Sciatic nerve (tissue), 2 donors: ENCODE measurements at regions not wholly inside any gene's neighbourhood (a gene's known extent, or its start where the extent isn't known, plus 50 kb on each side); places are given as distances from the start of the nearest gene placed in this dataset.
A peak's percentile ranks its signal among the peaks of the same experiment; 100 is the strongest.

Experiments
- ATAC-seq: fragments of 200-7000 bp; cut with Tn5 transposase; one replicate; pipeline ENCODE4 v1.9.1; 2020; ENCODE audit warnings: mild to moderate bottlenecking, moderate library complexity
- DNase-seq: peaks from one replicate; pipeline ENCODE4 v3.0.0-alpha.2; 2020; ENCODE audit warnings: low spot score
- intact Hi-C: fragments of 100-400 bp; cut with DNase I; formaldehyde crosslinking; loops from one replicate; pipeline ENCODE4 v1.14.2; 2022
- donor health status: DM: no; HTN: no; CAD: no.
- donor health status: DM: no; HTN: no; CAD: no.

- intact Hi-C loops = no loop called here
- ATAC-seq (no peak), DNase-seq (no peak)
These were observed 160.3 kb downstream of the PTEN start for GRCh38 chr10:88023676-88024075.

- DNase-seq (no peak), ATAC-seq (no peak)
- intact Hi-C loops = no loop called here
These were observed 162.6 kb downstream of the PTEN start for GRCh38 chr10:88026031-88026430.

DNA sequence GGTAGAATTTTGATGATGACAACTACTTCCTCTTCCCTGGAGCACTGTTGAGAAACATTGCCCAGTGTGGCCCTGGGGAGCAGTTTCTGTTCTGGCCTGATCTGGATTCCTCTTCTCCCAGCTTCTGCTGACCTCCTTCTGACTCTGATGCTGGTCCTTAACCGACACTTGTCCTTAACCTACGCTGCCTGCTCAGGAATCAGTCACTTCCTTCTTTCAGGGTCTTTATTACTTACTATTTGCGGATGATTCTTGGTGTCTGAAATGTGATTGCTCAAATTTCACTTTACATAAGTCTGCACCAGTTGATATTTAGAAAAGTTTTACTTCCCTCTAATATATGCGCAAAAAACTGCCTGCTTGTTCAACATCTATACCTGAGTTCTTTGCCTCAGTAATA, 164.1 kb downstream of the PTEN start:
- DNase-seq (no peak), ATAC-seq (peak; percentile 90)

GRCh38 chr10:88028072-88028471, 164.6 kb downstream of the PTEN start:
- DNase-seq (no peak), ATAC-seq (no peak)
- intact Hi-C loops = no loop called here

More for the DNA sequence above, 164.1 kb downstream of the PTEN start:
- intact Hi-C loops = no loop called here

DNA sequence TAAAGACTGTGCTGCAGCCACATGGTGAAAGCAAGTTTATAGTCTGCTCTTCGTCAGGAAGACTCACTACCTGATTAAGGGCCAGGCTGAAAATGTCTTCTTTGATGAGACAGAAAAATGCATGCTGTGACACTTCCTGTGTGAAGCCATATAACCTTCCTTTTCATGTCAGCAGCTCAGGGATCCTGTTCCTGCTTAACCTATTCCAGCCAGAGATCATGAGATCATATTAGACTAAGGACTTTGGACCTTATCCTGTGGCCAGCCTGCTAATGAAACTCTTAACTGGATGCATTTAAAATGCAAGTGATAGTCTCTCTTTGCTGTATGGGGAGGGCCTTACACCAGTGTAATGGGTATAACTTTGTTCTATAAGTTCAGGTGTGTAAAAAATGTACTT, 165.2 kb downstream of the PTEN start:
- intact Hi-C loops = no loop called here
- DNase-seq (no peak), ATAC-seq (no peak)

- intact Hi-C loops = no loop called here
- no peak for DNase-seq
- ATAC-seq = no peak
These were observed 169.1 kb downstream of the PTEN start for GRCh38 chr10:88032566-88032965.

- intact Hi-C loops = no loop called here
- DNase-seq (no peak), ATAC-seq (no peak)
These were observed 170.0 kb downstream of the PTEN start for GRCh38 chr10:88033385-88033784.

GRCh38 chr10:88033793-88034192, 170.4 kb downstream of the PTEN start:
- intact Hi-C loops = no loop called here
- ATAC-seq (no peak), DNase-seq (no peak)

GRCh38 chr10:88036126-88036525, 172.7 kb downstream of the PTEN start:
- ATAC-seq = no peak
- no peak for DNase-seq
- intact Hi-C loops = no loop called here

GRCh38 chr10:88037623-88038022, 174.2 kb downstream of the PTEN start:
- intact Hi-C loops = no loop called here
- ATAC-seq (no peak), DNase-seq (no peak)

DNA sequence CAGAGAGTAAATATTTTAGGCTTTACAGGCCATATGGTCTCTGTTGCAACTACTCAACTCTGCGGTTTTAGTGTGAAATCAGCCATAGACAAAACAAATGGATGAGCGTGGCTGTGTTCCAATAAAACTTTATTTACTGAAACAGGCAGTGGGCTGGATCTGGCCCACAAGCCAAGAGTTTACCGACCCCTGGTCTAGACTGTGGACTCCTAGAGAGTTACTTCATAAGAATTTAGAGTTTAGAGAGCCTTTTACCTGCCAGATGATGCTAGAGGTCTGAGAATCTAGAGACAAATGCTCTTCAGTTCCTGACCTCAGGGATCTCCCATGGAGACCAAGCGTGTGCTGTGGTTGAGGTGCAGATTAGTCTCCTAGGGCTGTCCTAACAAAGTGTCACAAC, 174.8 kb downstream of the PTEN start:
- ATAC-seq (no peak), DNase-seq (no peak)
- intact Hi-C loops = no loop called here

- intact Hi-C loops = no loop called here
These were observed 176.2 kb downstream of the PTEN start for GRCh38 chr10:88039496-88040200.

GRCh38 chr10:88041243-88042159, 178.1 kb downstream of the PTEN start:
- DNase-seq (no peak), ATAC-seq (no peak)
- intact Hi-C loops = no loop called here

More at GRCh38 chr10:88039496-88040200, 176.2 kb downstream of the PTEN start:
- DNase-seq = no peak
- ATAC-seq = no peak

- peak; percentile 62 for ATAC-seq
- DNase-seq = no peak
- intact Hi-C loops = no loop called here
These were observed 179.0 kb downstream of the PTEN start for GRCh38 chr10:88042160-88043100.

- intact Hi-C loops = no loop called here
- ATAC-seq = peak; percentile 35
- no peak for DNase-seq
These were observed 181.7 kb downstream of the PTEN start for GRCh38 chr10:88045096-88045495.

DNA sequence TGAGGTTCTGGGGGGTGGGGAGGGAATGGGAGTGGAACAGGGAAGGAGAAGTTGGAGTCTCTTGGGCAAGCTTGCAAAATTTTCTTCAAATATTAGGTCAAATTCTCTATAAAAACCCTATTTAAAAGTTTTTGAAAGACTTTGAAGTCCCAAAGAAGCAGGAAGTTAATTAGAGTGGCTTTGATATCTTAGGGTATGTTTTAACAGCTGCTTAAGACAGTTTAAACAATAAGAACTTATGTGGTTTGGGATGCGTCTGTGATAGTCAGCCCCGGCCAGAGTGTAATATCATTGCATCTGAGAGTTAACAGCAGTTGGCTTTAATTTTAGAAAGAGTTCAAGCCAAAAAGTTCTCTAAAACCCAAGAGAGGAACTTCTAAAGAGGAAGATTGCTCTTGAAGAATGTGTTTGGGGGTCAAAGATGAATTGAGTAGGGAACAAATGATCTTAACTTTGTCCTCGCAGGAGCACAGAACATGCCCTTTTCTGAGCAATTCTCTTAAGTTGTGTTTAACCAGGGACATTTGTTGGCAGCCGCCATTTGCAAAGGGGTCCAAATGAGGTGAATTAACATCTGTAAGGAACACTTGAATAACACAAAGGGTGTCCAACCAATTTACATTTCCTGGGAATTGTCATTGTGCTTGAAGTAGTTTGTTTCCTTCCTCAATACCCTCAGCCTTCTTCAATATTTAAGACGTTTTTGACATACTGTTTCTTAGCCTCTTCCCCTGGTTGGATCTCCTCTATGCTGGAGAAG, 182.4 kb downstream of the PTEN start:
- intact Hi-C loops = no loop called here
- ATAC-seq (peak; percentile 90), DNase-seq (no peak)

DNA sequence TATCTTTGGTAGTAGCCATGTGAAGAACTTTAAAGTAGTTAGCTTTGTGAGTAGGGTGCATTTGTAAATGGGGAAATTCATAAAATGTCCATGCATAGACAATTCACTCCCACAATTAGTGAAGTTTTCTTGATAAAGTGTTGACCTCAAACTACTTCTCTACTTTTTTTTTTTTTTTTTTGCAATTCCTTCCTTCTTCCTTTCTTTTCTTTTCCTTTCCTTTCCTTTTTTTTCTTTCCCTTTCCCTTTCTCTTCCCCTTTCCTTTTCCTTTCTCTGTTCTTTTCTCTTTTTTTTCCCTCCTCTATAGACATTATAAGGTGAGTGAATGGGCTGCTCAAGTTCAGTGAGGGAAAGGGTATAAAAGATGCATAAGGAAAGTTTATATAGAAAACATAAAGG, 184.2 kb downstream of the PTEN start:
- ATAC-seq = no peak
- intact Hi-C loops = no loop called here
- no peak for DNase-seq

GRCh38 chr10:88048312-88048711, 184.9 kb downstream of the PTEN start:
- intact Hi-C loops = no loop called here
- ATAC-seq = no peak
- no peak for DNase-seq

DNA sequence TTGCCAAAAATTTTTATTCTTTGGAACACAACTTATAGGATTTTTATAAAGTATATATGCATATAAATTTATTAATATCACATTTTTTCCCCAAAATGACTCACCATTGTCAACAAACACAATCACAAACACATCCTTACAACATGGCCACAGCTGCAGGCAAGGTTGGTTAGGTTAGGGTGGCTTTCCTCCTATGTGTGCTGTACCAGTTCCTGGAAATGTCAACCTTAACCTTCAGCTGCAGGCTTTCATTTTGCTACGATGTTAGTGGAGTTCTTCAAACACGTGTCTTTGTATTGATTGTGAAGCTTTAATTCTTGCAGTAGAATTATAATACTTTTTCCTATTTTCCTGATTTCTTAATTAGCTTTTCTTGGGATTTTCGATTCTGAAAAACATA, 185.8 kb downstream of the PTEN start:
- DNase-seq (no peak), ATAC-seq (no peak)
- intact Hi-C loops = no loop called here
